ENCODE measurements at regions not wholly inside any gene's neighbourhood (a gene's known extent, or its start where the extent isn't known, plus 50 kb on each side); places are given as distances from the start of the nearest gene placed in this dataset.

DNA sequence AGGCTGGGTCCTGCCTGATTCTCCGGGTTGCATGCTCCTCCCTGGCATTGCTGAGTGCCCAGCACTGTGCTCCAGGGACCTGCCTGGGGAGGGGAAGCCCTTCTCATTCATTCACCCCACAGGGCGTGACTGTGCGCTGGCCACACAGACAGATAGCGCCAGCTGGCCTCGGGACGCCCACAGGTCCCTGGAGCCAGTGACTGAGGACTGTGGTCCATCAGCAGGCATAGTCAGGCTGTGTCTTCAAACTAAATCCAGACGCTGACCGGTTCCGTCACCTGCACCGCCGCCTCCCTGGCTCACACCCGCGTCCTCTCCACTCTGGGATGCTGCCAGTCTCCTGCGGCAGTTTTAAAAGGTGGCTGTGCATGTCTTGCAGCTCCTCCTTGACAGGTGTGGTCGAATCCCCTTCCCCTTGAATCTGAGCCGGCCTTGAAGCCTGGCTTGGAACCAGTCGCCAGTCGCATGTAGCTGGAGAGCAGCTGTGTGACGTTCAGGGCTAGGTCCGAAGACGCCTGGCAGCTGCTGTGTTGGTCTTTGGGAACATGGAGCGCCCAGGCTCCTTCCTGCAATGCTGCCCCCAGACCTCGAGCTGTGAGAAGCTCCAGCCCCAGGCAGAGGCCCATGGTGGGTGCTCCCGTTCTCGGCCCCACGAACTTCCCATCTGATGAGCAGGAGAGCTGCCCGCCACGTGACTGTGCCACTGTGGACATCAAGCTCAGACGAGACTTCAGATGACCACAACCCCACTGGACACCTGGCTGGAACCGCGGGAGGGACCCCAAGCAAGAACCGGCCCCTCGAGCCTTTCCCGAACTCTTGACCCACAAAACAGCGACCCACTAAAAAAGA lies 94.1 kb downstream of the ADRA2C start:
- TF ChIP-seq, protein P1, sequence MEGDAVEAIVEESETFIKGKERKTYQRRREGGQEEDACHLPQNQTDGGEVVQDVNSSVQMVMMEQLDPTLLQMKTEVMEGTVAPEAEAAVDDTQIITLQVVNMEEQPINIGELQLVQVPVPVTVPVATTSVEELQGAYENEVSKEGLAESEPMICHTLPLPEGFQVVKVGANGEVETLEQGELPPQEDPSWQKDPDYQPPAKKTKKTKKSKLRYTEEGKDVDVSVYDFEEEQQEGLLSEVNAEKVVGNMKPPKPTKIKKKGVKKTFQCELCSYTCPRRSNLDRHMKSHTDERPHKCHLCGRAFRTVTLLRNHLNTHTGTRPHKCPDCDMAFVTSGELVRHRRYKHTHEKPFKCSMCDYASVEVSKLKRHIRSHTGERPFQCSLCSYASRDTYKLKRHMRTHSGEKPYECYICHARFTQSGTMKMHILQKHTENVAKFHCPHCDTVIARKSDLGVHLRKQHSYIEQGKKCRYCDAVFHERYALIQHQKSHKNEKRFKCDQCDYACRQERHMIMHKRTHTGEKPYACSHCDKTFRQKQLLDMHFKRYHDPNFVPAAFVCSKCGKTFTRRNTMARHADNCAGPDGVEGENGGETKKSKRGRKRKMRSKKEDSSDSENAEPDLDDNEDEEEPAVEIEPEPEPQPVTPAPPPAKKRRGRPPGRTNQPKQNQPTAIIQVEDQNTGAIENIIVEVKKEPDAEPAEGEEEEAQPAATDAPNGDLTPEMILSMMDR (IDR thresholded peaks at IDR 0.05; ENCODE audit: low read depth, low read length): no peak
- TF ChIP-seq POLR2A (IDR thresholded peaks at IDR 0.05; ENCODE audit: extremely low read depth, insufficient read length): no peak

Data from NB4 (cell line).